ENCODE measurements at regions not wholly inside any gene's neighbourhood (a gene's known extent, or its start where the extent isn't known, plus 50 kb on each side); places are given as distances from the start of the nearest gene placed in this dataset.
A peak's percentile ranks its signal among the peaks of the same experiment; 100 is the strongest.

- Histone ChIP-seq H3K36me3 (ENCODE audit: control insufficient read depth, insufficient read depth, low read length) (no peaks in the 10 kb centered on the region), H3K27me3 (ENCODE audit: control insufficient read depth, insufficient read depth, low read length) (no peaks in the 10 kb centered on the region), H3K4me3 (ENCODE audit: low read depth, low read length) (no peak overlapping the region)
- TF ChIP-seq CTCF (IDR thresholded peaks at IDR 0.05; ENCODE audit: insufficient read depth, low read length, severe bottlenecking), result no peak
- FAIRE-seq (no peak), DNase-seq (ENCODE audit: low read depth) (peak; percentile 30)
Measured at GRCh38 chr4:124970011-124970410, 257.5 kb upstream of the ANKRD50 start.

GRCh38 chr4:124965497-124965891 lies 253.0 kb upstream of the ANKRD50 start:
- no peaks in the 10 kb centered on the region for H3K36me3 ChIP-seq (ENCODE audit: control insufficient read depth, insufficient read depth, low read length)
- FAIRE-seq, result no peak
- no peaks in the 10 kb centered on the region for H3K27me3 ChIP-seq (ENCODE audit: control insufficient read depth, insufficient read depth, low read length)
- H3K4me3 ChIP-seq (ENCODE audit: low read depth, low read length), result no peak overlapping the region
- no peak for DNase-seq (ENCODE audit: low read depth)
- TF ChIP-seq CTCF (IDR thresholded peaks at IDR 0.05; ENCODE audit: insufficient read depth, low read length, severe bottlenecking), result no peak

GRCh38 chr4:124964852-124965496 lies 252.4 kb upstream of the ANKRD50 start:
- TF ChIP-seq CTCF (IDR thresholded peaks at IDR 0.05; ENCODE audit: insufficient read depth, low read length, severe bottlenecking), result no peak
- DNase-seq (ENCODE audit: low read depth) (no peak), FAIRE-seq (no peak)

GRCh38 chr4:124964251-124964650 lies 251.7 kb upstream of the ANKRD50 start:
- no peak overlapping the region for H3K4me3 ChIP-seq (ENCODE audit: low read depth, low read length)
- DNase-seq (ENCODE audit: low read depth) (no peak), FAIRE-seq (no peak)
- no peak for TF ChIP-seq CTCF (IDR thresholded peaks at IDR 0.05; ENCODE audit: insufficient read depth, low read length, severe bottlenecking)
- H3K36me3 ChIP-seq (ENCODE audit: control insufficient read depth, insufficient read depth, low read length), result no peaks in the 10 kb centered on the region
- no peaks in the 10 kb centered on the region for H3K27me3 ChIP-seq (ENCODE audit: control insufficient read depth, insufficient read depth, low read length)

More at GRCh38 chr4:124964852-124965496, 252.4 kb upstream of the ANKRD50 start:
- no peaks in the 10 kb centered on the region for H3K27me3 ChIP-seq (ENCODE audit: control insufficient read depth, insufficient read depth, low read length)
- no peak overlapping the region for H3K4me3 ChIP-seq (ENCODE audit: low read depth, low read length)
- H3K36me3 ChIP-seq (ENCODE audit: control insufficient read depth, insufficient read depth, low read length), result no peaks in the 10 kb centered on the region

GRCh38 chr4:124961138-124961750 lies 248.7 kb upstream of the ANKRD50 start:
- no peaks in the 10 kb centered on the region for H3K27me3 ChIP-seq (ENCODE audit: control insufficient read depth, insufficient read depth, low read length)
- no peaks in the 10 kb centered on the region for H3K36me3 ChIP-seq (ENCODE audit: control insufficient read depth, insufficient read depth, low read length)
- no peak for TF ChIP-seq CTCF (IDR thresholded peaks at IDR 0.05; ENCODE audit: insufficient read depth, low read length, severe bottlenecking)
- no peak overlapping the region for H3K4me3 ChIP-seq (ENCODE audit: low read depth, low read length)
- no peak for FAIRE-seq
- no peak for DNase-seq (ENCODE audit: low read depth)

GRCh38 chr4:124958847-124959246 lies 246.3 kb upstream of the ANKRD50 start:
- DNase-seq (ENCODE audit: low read depth) (peak; percentile 25), FAIRE-seq (no peak)
- no peak for TF ChIP-seq CTCF (IDR thresholded peaks at IDR 0.05; ENCODE audit: insufficient read depth, low read length, severe bottlenecking)
- Histone ChIP-seq H3K36me3 (ENCODE audit: control insufficient read depth, insufficient read depth, low read length) (no peaks in the 10 kb centered on the region), H3K4me3 (ENCODE audit: low read depth, low read length) (no peak overlapping the region), H3K27me3 (ENCODE audit: control insufficient read depth, insufficient read depth, low read length) (no peaks in the 10 kb centered on the region)

All from bronchial epithelial cell (primary cell).